HG02970 (cell line): ENCODE measurements at regions not wholly inside any gene's neighbourhood (a gene's known extent, or its start where the extent isn't known, plus 50 kb on each side); places are given as distances from the start of the nearest gene placed in this dataset.

ENCODE experiments used
- ATAC-seq: cut with Tn5 transposase; IDR thresholded peaks from one replicate; pipeline ENCODE4 v1.9.1; 2021; ENCODE audit warnings: mild to moderate bottlenecking, moderate library complexity, moderate number of reproducible peaks; ENCODE audit not compliant: unreplicated experiment, low FRiP score

DNA sequence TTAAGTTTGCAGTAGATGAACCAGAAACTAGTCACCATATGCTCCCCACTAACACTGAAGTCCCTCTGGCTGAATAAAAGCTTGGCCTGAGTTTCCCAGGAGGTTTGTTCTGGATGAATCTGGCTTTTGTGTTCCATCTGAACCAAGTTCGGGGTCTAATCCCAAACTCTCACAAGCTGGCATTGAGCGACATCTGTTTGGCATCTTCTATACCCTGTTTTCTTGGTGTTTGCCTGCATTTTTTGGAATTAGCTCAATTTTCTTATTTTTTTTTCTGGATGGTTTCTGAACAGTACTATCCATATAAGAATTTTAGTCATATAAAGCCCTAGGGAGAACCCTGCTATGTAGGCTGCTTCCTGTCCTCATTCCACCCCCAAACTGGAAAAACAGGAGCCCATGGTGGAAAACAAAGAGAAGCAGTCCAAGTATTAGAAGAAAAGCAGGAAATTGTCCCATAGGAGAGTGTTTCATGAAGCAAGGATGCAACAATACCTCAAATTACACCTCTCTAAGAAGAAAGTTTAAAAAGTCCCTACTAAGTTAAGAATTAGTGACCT lies 737.1 kb downstream of the DHX35 start:
- no peak for ATAC-seq

DNA sequence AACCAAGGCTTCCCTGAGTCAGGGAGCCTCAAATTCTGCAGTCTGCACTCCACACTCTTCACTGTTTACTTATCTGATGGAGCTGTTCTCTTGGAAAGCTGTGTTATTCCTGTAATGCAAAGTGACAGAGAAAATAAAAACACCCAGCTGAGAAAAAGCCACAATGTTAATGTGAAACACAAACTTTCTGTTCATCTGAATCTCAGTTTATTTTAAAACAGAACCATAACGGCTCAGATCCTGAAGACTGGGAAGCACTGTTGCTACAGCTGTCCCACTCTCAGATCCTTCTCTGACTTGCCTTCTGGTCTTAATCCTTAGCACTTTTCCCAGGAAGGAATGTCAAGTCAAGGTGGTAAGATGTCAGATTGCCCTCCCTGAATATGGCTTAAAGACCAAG lies 736.6 kb downstream of the DHX35 start:
- no peak for ATAC-seq

DNA sequence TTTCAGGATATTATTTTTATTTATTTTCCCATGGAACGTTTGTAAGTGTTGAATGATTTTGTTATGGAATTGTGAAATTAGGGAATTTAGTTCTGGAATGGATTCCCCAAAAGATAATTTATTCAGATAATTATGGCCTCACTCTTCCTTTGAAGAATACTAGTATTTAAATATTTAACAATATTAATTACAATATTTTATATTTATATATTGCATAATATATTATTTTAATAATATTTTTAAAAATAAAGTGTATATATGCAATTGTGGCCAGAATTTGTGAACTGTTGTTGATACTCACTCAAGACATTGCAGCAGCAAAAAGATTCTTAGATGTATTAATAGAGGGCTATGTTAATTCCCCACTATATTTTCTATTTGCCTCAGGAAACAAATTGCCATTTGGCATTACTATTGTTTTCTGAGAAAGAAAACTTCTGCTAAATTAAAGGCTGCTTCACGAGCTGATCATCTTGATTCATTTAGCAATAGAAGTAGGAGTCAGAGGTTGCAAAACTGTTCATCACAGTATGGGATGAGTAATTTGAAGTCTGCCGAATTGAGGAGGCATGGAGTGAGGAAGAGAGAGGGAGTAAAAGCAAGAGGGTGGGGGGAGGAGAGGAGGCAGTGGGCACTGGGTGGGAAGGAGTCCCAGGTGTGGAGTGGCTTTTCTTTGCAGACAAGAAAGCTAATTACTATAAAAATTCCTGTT lies 729.2 kb downstream of the DHX35 start:
- no peak for ATAC-seq

DNA sequence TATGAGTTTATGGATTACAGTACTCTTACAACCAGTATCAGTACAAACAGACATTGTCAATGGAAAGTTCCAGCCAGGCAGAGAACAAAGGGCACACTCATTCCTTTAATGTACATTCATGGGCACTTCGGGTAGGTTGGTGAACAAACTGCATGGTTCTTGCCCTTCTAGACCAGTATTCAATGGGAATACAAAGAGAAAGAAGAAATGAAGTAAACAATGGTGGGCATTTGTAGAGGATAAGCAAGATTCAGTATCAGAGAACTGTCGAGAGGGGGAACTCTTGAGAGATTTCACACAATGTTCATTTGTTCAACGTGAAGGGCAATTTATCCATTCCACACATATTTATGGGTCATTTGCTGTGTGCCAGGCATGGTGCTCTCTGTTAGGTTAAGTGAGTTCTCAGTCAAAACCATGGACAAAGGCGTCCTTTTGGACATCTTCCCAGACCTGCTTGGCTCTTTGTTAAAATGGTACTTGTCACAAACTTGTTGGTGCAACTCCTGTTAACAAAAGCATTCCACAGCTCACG lies 714.8 kb downstream of the DHX35 start:
- no peak for ATAC-seq

DNA sequence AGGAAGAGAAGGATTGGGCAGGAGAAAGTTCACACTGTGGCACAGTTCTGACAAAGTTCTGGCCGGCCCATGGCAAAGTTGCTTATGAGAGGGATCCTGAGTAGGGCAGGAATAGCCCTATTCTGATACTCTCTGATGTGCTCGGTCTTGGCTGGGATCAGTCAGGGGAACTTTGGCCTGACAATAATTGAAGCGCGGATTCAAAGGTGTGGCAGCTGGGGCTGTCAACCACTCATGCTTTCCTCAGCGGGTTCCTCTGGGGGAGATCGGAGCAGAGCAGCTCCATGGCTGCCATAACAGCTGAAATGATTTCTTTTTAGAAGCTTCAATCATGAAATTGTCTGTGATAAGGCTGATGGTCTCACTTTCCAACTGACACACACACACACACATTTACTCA lies 714.1 kb downstream of the DHX35 start:
- no peak for ATAC-seq

DNA sequence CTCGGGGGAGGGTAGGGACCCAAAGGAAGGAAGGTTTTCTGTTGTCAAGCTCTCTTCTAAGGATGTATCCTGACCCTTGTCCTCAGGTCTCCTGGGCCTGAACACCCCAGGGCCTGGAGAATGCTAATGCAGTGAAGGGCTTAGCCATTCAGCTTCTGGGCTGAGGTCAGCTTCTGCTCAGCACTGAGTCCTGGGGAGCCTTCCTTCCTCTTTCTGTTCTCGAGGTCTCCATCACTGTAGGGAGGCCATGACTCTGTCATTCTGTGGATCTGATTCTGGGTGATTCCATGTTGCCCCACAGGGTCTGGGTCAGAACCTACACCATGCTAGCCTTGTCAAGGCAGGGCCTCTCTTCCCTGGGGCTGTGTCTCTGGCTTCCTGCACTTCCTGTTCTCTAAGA lies 712.7 kb downstream of the DHX35 start:
- no peak for ATAC-seq

DNA sequence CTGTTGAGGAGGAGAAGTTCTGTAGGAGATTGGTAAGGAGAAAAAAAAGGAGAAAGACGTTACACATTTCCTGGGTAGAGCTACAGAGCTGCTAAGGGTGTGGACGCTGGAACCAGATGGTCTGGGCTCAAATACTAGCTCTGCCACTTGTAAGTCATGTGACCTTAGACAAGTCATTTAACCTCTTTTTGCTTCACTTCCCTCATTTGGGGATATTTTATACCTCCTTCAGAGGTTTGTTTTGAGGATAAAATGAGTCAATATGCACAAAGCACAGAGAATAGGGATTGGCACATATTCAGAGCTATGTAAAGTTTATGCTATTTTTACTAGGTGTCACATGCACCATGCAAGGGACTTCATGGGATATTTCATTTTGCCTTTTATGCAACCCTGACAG lies 708.8 kb downstream of the DHX35 start:
- ATAC-seq: no peak

DNA sequence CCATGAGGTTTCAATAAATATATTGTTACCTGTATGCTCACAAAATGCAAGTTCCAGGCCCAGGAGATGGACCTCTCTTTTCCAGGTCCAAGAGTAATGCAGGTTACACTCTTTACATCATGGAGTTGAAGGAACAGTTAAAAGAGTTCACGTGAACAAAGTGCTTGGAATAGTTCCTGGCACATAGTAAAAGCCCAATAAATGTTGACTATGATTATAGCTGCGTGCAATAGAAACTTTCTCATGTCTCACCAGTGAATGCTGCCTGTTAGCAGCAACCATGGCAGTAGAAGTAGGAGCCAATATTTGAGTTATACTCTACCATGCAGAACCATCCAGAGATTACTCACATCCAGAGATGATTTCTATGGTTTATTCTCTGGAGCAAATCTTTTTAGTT lies 707.5 kb downstream of the DHX35 start:
- no peak for ATAC-seq

DNA sequence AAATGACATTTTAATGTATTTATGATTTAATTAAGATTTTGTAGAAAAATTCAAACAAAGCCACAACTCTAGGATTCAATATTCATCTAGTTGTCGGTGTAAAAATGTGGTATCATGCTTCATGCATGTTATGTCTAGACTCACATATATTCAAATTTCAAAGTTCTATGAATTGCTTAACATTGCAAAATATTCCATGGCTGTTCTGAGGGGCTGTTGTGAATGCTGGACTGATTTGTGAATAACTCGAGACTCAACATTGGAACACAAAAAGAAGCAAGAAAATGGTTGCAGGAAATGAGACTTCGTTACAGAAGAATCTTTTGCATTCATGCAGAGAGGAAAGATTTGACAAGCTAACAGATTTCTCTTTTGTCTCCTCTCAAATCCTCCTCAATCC lies 705.9 kb downstream of the DHX35 start:
- ATAC-seq: no peak

DNA sequence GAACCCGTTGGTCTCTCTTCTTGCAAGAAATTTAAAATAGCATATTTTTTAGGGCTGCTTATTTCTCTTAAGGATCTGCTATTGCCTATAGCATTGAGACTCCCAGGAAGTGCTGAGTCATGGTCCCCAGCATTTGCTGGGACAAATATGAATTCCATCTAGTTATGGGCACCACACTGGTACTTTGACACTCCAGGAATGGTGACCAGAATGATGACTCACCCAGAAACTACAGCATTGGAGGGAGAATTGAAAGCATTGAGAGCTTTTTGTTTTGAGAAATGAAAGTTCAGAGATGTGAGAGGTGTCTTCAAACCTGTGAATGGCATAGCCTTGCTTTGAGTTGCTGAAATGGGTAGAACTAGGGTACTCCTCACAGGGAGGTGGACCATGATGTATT lies 699.7 kb downstream of the DHX35 start:
- no peak for ATAC-seq

DNA sequence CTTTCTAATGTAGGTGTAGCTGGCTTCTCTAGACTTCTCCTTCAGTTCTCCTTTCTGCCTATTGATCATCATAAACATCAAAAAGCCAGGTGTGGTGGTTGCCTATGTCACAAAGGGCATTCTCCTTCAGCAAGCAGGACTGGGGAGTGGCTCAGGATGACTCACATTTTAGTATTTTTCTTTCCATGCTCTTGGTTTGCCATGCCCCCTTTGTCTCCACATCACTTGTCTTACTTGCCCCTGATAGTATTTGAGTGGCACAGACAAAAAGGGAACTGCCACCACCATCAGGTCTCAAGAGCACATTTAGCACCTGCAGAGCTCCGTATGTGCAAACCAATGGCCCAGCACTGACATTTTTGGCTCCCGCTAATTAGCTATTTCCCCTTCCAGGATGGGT lies 698.8 kb downstream of the DHX35 start:
- ATAC-seq: no peak

DNA sequence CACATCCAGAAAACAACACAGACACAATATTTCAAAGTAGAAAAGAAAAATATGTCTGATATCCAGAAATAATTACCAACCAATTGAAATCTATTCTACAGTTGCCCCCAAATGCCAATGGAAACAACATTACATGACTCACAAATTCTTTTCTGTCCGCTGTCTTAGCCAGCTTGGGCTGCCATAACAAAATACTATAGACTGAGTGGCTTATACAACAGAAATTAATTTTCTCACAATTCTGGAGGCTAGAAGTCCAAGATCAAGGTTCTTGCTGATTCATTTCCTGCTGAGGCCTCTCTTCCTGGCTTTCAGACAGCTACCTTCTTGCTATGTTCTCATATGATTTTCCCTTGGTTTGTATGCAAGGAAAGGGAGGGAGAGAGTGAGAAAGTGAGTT lies 698.1 kb downstream of the DHX35 start:
- no peak for ATAC-seq

DNA sequence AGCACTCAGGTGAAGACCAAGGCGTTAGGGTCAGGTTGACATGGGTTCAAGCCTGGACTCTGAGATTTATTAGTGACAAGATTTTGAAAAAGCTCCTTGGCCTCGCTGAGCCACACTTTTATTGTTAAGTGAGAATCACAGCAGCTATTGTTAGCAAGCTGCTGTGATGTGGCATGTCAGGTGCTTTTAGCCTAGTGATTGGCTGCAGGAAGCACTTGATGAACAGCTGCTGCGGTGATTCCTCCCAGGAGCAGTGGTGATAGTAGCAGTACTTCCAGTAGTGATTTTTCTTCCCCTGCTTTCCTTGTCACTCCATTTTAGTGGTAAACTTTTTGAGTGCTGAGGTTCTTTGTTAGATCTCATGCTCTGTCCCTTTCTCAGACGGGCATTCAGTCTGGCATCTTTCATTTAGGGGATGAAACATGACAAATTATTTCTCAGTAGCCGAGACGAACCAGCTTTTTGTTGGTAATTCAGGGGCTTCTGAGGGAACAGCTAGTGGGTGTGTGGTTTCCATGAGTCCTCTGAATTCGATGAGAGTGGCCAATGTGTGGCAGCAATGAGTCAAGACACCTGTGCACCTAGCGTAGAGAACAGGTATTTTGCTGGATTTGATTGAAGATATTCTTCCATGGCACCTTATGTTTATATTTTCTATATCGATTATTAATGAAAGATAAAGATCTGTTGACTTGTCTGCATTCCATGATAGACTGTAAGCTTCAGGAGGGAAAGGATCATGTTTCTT lies 696.7 kb downstream of the DHX35 start:
- ATAC-seq: no peak

DNA sequence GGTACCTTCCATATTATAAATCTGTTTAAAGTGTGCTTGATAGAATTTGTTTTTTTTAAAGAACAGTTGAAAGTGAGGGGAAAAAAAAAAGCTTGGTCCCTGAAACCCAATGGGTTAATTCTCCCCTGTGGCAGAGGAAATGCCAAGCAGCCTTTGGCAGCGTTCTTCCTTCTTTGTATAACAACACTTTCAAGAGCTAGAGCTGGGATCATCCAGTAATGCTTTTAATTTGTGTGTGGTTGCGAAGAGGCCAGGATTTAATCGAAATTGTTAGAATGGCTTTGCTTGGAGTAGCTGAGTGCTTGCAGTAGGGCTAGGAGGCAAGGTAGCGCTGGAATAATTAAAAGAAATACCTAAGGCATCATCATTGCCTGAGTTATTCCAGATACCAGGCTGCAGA lies 692.0 kb downstream of the DHX35 start:
- ATAC-seq: no peak

DNA sequence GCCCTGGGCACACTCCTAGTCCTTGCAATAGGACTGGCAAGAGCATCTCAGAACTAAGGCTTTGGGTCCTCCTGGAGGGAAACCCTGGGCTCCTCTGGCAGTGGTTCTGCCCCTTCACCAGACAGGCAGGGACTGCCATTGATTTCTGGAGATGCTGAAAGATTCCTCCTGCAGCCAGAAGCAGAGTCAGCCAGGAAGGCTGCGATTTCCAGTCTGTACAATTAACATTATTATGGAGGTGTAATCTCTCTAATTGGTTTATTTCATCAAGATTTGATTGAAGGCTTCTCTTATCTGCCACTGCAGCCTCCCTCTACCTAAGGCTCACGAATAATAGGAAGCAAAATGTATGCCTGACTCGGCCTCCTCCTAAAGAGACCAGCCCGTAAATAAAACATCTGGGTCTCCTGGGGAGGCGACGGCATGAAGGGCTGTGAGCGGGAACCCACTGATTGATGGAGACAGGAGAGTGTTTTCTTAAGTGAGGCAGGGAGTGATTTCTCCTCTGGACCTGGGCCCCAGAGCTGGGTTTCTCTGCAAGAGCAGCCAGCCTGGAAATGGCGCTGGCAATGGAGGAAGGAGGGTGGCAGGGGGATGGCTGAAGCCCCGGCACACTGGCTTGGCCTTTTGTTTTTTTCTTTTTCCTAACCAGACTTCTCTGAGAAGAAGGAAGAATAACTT lies 689.6 kb downstream of the DHX35 start:
- ATAC-seq: no peak

DNA sequence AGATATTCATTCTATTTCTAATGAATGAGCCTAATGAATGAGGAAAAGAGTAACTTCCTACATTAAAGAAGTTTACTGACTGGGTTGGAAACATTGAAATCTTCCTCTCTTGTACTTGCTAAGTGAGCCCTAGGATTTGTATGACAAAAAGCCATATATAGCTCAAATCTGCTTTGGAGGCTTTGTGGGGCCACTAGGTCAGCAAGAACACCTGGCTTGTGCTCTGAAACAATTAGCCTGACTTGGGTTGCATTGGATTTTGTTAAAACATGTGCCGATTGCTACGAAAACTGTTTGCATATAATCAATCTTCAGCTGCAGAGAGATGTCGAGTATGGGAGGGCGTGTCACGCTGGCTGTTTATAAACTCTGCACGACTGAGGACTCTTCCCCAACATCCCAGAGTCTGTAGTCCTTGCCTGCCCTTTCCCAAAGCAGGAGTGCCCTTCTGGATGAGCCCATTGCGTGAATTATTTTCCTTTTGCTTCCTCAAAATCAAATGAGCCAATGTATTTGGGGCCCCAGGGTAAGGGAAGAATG lies 684.8 kb downstream of the DHX35 start:
- no peak for ATAC-seq

DNA sequence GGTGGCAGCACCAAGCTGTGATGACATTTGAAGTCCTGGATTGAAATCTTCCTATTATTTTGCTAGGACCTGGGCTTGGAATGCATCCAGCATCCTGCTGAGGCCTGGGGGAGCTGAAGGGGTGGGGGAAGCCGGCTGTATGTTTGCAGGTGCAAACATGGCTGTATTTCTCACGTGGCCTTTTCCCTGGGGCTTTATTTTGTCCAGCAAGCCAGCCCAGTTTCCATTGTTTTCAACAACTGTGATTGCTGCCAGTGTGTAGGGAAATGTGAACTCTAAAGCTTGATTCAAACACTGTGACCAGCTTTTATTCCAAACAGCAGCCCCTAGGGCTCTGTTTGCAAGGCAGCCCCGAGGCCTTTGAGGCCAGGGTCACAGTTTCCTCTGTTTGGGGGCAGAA lies 683.0 kb downstream of the DHX35 start:
- no peak for ATAC-seq

DNA sequence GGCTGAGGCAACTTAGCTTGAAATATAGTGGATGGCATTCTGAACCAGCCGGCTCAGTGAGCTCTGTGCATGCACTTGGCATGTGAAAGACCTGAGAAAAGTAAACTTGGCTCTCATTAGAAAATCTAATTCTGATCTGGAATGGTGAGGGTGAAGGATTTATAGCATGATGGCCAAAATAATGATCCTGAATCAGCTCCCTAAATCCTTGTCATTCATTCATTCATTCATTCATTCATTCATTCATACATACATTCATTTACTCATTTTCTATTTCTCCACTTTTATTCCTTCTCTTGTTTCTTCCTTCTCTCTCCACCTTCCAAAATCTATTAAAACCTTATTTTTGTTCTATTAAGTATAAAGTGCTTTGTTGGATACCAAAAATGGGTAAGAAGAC lies 681.1 kb downstream of the DHX35 start:
- no peak for ATAC-seq

DNA sequence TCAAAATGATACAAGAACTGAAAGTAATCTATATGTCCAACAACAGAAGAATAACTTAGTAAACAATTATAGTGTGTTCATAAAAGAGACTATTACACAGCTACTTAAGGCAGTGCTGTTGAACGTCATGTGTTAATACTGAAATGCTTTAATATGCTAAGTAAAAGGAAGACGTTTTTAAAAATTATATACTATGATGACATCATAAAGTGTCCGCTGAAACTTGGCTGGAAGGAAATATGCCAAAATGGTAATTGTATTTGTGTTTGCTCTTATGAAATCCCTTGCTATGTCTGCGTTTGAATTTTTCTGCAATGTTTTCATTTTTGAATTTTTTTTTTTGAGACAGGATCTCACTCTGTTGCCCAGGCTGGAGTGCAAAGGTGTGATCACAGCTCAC lies 679.3 kb downstream of the DHX35 start:
- ATAC-seq: no peak

DNA sequence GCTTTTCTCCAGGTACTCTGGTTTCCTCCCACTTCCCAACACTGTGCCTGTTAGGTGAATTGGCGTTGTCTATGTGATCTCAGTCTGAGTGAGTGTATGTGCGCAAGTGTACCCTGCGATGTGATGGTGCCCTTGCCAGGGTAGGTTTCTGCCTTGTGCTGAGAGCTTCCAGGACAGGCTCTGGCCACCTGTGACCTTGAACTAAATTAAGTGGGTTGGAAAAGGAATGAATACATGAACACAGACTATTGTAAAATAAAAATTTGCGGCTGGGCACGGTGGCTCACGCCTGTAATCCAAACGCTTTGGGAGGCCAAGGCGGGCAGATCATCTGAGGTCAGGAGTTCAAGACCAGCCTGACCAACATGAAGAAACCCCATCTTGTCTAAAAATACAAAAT lies 678.0 kb downstream of the DHX35 start:
- ATAC-seq: no peak

DNA sequence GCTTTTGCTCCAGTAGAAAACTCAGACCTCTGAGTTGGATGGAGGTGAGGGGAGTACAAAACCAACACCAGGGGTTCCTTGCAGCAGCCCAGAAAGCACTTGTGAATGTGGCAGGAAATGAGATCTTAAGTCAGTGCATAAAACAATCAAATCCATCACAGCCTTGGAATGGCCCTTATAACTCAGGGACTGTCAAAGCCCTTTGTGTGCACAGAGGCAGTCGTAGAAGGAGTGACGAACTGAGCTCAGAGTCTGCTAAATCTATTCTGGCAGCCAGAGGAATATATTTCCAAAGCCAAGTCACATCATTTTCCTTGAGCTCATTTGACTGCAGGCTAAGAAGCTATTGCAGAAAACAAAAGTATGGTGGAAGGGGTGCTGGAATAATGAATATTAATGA lies 676.6 kb downstream of the DHX35 start:
- no peak for ATAC-seq
